HCT116 (cell line): ENCODE measurements at regions not wholly inside any gene's neighbourhood (a gene's known extent, or its start where the extent isn't known, plus 50 kb on each side); places are given as distances from the start of the nearest gene placed in this dataset.

Experiments
- ATAC-seq: fragments of 200-7000 bp; cut with Tn5 transposase; 2 replicates; pipeline ENCODE4 v1.9.1; 2020; ENCODE audit warnings: mild to moderate bottlenecking, moderate library complexity
- BruUV-seq: library from RNA; stranded (reverse); fragments of 400-500 nt; replicated peaks from 2 replicates; lab custom pipeline; 2021; lab: Mats Ljungman, UMichigan
- CTCF ChIA-PET: fragments of 300-600 bp; sonication (Branson Sonifier 250); formaldehyde crosslinking; loops from one replicate; lab custom pipeline; 2021; ENCODE audit warnings: antibody characterized with exemption; lab: Charles Lee
- POLR2A ChIA-PET: fragments of 300-600, 350-600 bp; sonication (Branson Sonifier 250); formaldehyde crosslinking; loops from one replicate; lab custom pipeline; 2021; ENCODE audit warnings: antibody characterized with exemption; lab: Charles Lee
- RAD21 ChIA-PET, 2 experiments: fragments of 300-600 bp; sonication (Branson Sonifier 250); formaldehyde crosslinking; loops; one replicate each; lab custom pipeline; 2023; ENCODE audit warnings: low total read pairs in 2 of 2; ENCODE audit not compliant: uncharacterized antibody in 2 of 2, unreplicated experiment in 2 of 2, low non-redundant PET in 1 of 2; lab: Charles Lee
- DNase-seq: peaks from one replicate; pipeline ENCODE4 v3.0.0-alpha.2; 2010; ENCODE audit warnings: low read depth, low spot score
- H2AFZ ChIP-seq: fragments of 200-600 bp; shearing (Covaris generic), sonication (generic); 2 replicates; pipeline ENCODE4 v1.6.1; 2017; ENCODE audit warnings: low read depth, mixed run types, mixed read lengths, antibody characterized with exemption, low read length; ENCODE audit not compliant: poor library complexity, severe bottlenecking
- H3K27ac ChIP-seq: 2 replicates; pipeline ENCODE4 v1.5.1; 2012; ENCODE audit warnings: low read depth, low read length
- H3K27me3 ChIP-seq: fragments of 200-600 bp; sonication (generic); 2 replicates; pipeline ENCODE4 v1.6.1; 2016; ENCODE audit warnings: mixed run types, low read length, mixed read lengths; ENCODE audit not compliant: insufficient read depth
- H3K36me3 ChIP-seq, 2 experiments: fragments of 200-500 bp in 1 of 2; fragments of 200-600 bp in 1 of 2; sonication (Bioruptor generic) in 1 of 2; sonication (generic) in 1 of 2; 2 replicates each; pipeline versions ENCODE4 v1.5.1 to v1.6.1; 2014 to 2016; ENCODE audit warnings: low read length in 2 of 2, inconsistent platforms in 1 of 2, mixed read lengths in 1 of 2, mixed run types in 1 of 2; ENCODE audit not compliant: insufficient read depth in 2 of 2, control insufficient read depth in 1 of 2
- H3K4me1 ChIP-seq, 2 experiments: fragments of 200-600 bp in 1 of 2; sonication (generic) in 1 of 2; 2 replicates each; pipeline versions ENCODE4 v1.5.1 to v1.6.1; 2012 to 2017; ENCODE audit warnings: low read length in 2 of 2, inconsistent platforms in 1 of 2, mild to moderate bottlenecking in 1 of 2, mixed read lengths in 1 of 2, mixed run types in 1 of 2, moderate library complexity in 1 of 2; ENCODE audit not compliant: insufficient read depth in 2 of 2, control insufficient read depth in 1 of 2
- H3K4me2 ChIP-seq: fragments of 200-600 bp; sonication (generic); 2 replicates; pipeline ENCODE4 v1.6.1; 2017; ENCODE audit warnings: mixed run types, low read length, mixed read lengths
- H3K4me3 ChIP-seq, 2 experiments: fragments of 200-600 bp in 1 of 2; sonication (generic) in 1 of 2; replicated peaks in 1 of 2; 2 replicates each; pipeline ENCODE4 v1.5.1; 2011 to 2016; ENCODE audit warnings: low read length in 2 of 2, control low read depth in 1 of 2, low read depth in 1 of 2, mild to moderate bottlenecking in 1 of 2, mixed read lengths in 1 of 2, mixed run types in 1 of 2
- H3K79me2 ChIP-seq: fragments of 200-600 bp; sonication (generic); 2 replicates; pipeline ENCODE4 v1.6.1; 2017; ENCODE audit warnings: mild to moderate bottlenecking, mixed run types, low read length, moderate library complexity, mixed read lengths; ENCODE audit not compliant: insufficient read depth
- H3K9ac ChIP-seq: fragments of 200-600 bp; sonication (generic); 2 replicates; pipeline ENCODE4 v1.6.1; 2016; ENCODE audit warnings: low read length, mixed read lengths
- H3K9me2 ChIP-seq: fragments of 200-600 bp; sonication (generic), shearing (Covaris generic); 2 replicates; pipeline ENCODE4 v1.6.1; 2017; ENCODE audit warnings: mixed run types, mild to moderate bottlenecking, moderate library complexity; ENCODE audit not compliant: insufficient read depth
- H3K9me3 ChIP-seq, 2 experiments: fragments of 200-500 bp in 1 of 2; fragments of 200-600 bp in 1 of 2; sonication (Bioruptor generic) in 1 of 2; sonication (generic) in 1 of 2; 2 replicates each; pipeline ENCODE4 v1.6.1; 2014 to 2017; ENCODE audit warnings: low read length in 2 of 2, mixed read lengths in 2 of 2, inconsistent platforms in 1 of 2, low read depth in 1 of 2, mild to moderate bottlenecking in 1 of 2, mixed run types in 1 of 2, moderate library complexity in 1 of 2; ENCODE audit not compliant: control insufficient read depth in 1 of 2, insufficient read depth in 1 of 2
- H4K20me1 ChIP-seq: fragments of 200-600 bp; sonication (generic), shearing (Covaris generic); 2 replicates; pipeline ENCODE4 v1.6.1; 2017; ENCODE audit warnings: mixed run types, mild to moderate bottlenecking, moderate library complexity; ENCODE audit not compliant: insufficient read depth
- ATF3 ChIP-seq: IDR thresholded peaks from 2 replicates; pipeline ENCODE4 v1.6.1; 2012
- CEBPB ChIP-seq: IDR thresholded peaks from 2 replicates; pipeline ENCODE4 v1.6.1; 2012; ENCODE audit warnings: low read depth
- ELF1 ChIP-seq: IDR thresholded peaks from 2 replicates; pipeline ENCODE4 v1.6.1; 2012; ENCODE audit warnings: low read depth, borderline replicate concordance
- EZH2 ChIP-seq: fragments of 200-600 bp; sonication (generic); IDR thresholded peaks from 2 replicates; pipeline ENCODE4 v1.6.1; 2017; ENCODE audit warnings: antibody characterized with exemption, mixed run types
- EZH2phosphoT487 ChIP-seq: fragments of 200-600 bp; IDR thresholded peaks from 2 replicates; pipeline ENCODE4 v1.6.1; 2018; ENCODE audit warnings: antibody characterized with exemption, borderline replicate concordance
- POLR2A ChIP-seq: IDR thresholded peaks from 2 replicates; pipeline ENCODE4 v1.7.0; 2011; ENCODE audit warnings: borderline replicate concordance; ENCODE audit not compliant: insufficient read depth, insufficient read length; ENCODE audit errors: extremely low read depth
- SP1 ChIP-seq: IDR thresholded peaks from 2 replicates; pipeline ENCODE4 v1.6.1; 2012; ENCODE audit warnings: low read depth
- YY1 ChIP-seq: IDR thresholded peaks from 2 replicates; pipeline ENCODE4 v1.6.1; 2011; ENCODE audit warnings: low read length, low read depth, moderate library complexity, mild to moderate bottlenecking; ENCODE audit not compliant: insufficient replicate concordance; ENCODE audit errors: extremely low read depth
- ZBTB33 ChIP-seq: IDR thresholded peaks from 2 replicates; pipeline ENCODE4 v1.6.1; 2011; ENCODE audit warnings: mild to moderate bottlenecking, low read length, moderate library complexity; ENCODE audit not compliant: insufficient replicate concordance; ENCODE audit errors: extremely low read depth
- ZNF274 ChIP-seq: fragments of 200-500 bp; sonication (Bioruptor generic); IDR thresholded peaks from 2 replicates; pipeline ENCODE4 v1.6.1; 2014; ENCODE audit warnings: mild to moderate bottlenecking, low read depth, low read length, inconsistent platforms
- intact Hi-C: fragments of 100-400 bp; cut with micrococcal nuclease; formaldehyde crosslinking; loops from 2 replicates; pipeline ENCODE4 v1.10.0; 2022
- TF ChIP-seq, protein P1 (sequence below): IDR thresholded peaks from 2 replicates; pipeline ENCODE4 v1.6.1; 2012

DNA sequence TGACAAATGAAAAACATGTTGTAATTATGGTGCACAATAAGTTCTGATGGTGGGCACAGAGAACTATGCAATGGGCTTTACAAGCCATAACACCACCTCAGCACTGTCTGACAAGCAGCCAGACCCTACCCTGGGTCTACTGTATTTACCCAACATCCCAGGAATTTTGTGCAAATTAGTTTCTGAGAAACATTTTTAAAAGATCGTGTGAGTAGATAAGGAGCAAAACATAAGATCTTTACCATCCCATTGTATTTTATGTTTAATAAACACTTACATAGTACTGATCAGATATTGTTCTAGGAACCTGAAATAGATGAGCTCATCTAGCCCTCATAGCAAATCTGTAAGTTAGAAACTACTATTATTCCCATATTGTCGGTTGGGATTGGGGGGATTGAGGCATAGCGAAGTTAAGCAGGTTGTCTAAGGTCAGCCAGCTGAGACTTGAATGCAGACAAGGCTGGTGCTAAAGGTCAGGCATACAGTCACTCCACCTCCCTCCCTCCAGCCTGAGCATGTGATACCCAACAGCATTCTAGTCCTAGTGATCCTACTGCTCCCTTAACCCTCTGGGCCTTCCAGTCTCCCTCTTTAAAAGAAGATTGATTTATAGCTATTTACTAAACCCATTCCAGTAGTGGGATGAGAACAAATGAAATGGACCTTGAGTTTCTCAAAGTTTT, 67.4 kb upstream of the STAM2 start:
- no peaks in the 10 kb centered on the region for H4K20me1 ChIP-seq
- ChIA-PET RAD21 (no interaction called here), CTCF (no interaction called here), POLR2A (no interaction called here)
- TF ChIP-seq, protein P1, sequence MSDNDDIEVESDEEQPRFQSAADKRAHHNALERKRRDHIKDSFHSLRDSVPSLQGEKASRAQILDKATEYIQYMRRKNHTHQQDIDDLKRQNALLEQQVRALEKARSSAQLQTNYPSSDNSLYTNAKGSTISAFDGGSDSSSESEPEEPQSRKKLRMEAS: no peak
- no peak for TF ChIP-seq EZH2phosphoT487
- no peak for TF ChIP-seq POLR2A
- no peak for TF ChIP-seq SP1
- no peak for TF ChIP-seq ZNF274
- no peak for TF ChIP-seq CEBPB
- TF ChIP-seq EZH2: no peak
- TF ChIP-seq ATF3: no peak
- TF ChIP-seq ELF1: no peak
- no peak for TF ChIP-seq YY1
- TF ChIP-seq ZBTB33: no peak
- H3K27me3 ChIP-seq: no peaks in the 10 kb centered on the region
- H3K4me1 ChIP-seq: no peaks in the 10 kb centered on the region; a peak in 1 of 4 replicates
- H3K9me3 ChIP-seq: peaks cover 4 to 10% of the 10 kb centered on the region in 2 experiments; a peak in 3 of 4 replicates
- H3K36me3 ChIP-seq: no peaks in the 10 kb centered on the region
- H3K9ac ChIP-seq: no peak overlapping the region
- H2AFZ ChIP-seq: no peak overlapping the region
- no peaks in the 10 kb centered on the region for H3K9me2 ChIP-seq
- no peak for DNase-seq
- no peaks in the 10 kb centered on the region for H3K79me2 ChIP-seq
- no peak for ATAC-seq
- BruUV-seq: no TSS peak
- intact Hi-C loops: no loop called here
- H3K4me3 ChIP-seq: no peak overlapping the region
- H3K27ac ChIP-seq: no peak overlapping the region
- no peak overlapping the region for H3K4me2 ChIP-seq
